WTC11 (cell line): ENCODE measurements at regions not wholly inside any gene's neighbourhood (a gene's known extent, or its start where the extent isn't known, plus 50 kb on each side); places are given as distances from the start of the nearest gene placed in this dataset.

Source experiments
- ARID4B ChIP-seq: sonication (generic); formaldehyde crosslinking; IDR thresholded peaks from 2 replicates; pipeline ENCODE4 v1.8.0; 2023; ENCODE audit warnings: missing genetic modification reagents, mild to moderate bottlenecking, borderline replicate concordance
- ATF6 ChIP-seq: sonication (generic); formaldehyde crosslinking; IDR thresholded peaks from 2 replicates; pipeline ENCODE4 v1.8.1; 2023; ENCODE audit warnings: mild to moderate bottlenecking, missing genetic modification reagents
- CREB1 ChIP-seq: sonication (generic); formaldehyde crosslinking; IDR thresholded peaks from 2 replicates; pipeline ENCODE4 v1.8.0; 2023; ENCODE audit warnings: mild to moderate bottlenecking, missing genetic modification reagents
- CREM ChIP-seq: sonication (generic); formaldehyde crosslinking; IDR thresholded peaks from 2 replicates; pipeline ENCODE4 v1.8.1; 2022; ENCODE audit warnings: mild to moderate bottlenecking, missing genetic modification reagents, moderate library complexity
- CTCF ChIP-seq: fragments of 200-600 bp; IDR thresholded peaks from 2 replicates; pipeline ENCODE4 v1.8.0; 2022; ENCODE audit warnings: antibody characterized with exemption
- FOXJ3 ChIP-seq: sonication (generic); formaldehyde crosslinking; IDR thresholded peaks from 2 replicates; pipeline ENCODE4 v1.9.0; 2021; ENCODE audit warnings: missing genetic modification reagents, mild to moderate bottlenecking, borderline replicate concordance
- IRF2 ChIP-seq: sonication (generic); formaldehyde crosslinking; IDR thresholded peaks from 2 replicates; pipeline ENCODE4 v1.8.0; 2022; ENCODE audit warnings: low read depth, missing genetic modification reagents, borderline replicate concordance
- NFYB ChIP-seq: sonication (generic); formaldehyde crosslinking; conservative IDR thresholded peaks from 2 replicates; pipeline ENCODE4 v1.8.0; 2022; ENCODE audit warnings: low read depth, missing genetic modification reagents
- NR3C1 ChIP-seq: sonication (generic); formaldehyde crosslinking; conservative IDR thresholded peaks from 2 replicates; pipeline ENCODE4 v1.8.1; 2023; ENCODE audit warnings: low read depth, mild to moderate bottlenecking, missing genetic modification reagents
- PRDM15 ChIP-seq: sonication (generic); formaldehyde crosslinking; IDR thresholded peaks from 2 replicates; pipeline ENCODE4 v1.8.0; 2022; ENCODE audit warnings: missing genetic modification reagents
- USF2 ChIP-seq: sonication (generic); formaldehyde crosslinking; IDR thresholded peaks from 2 replicates; pipeline ENCODE4 v1.8.1; 2023; ENCODE audit warnings: mild to moderate bottlenecking, missing genetic modification reagents, moderate library complexity
- ZBTB21 ChIP-seq: sonication (generic); formaldehyde crosslinking; IDR thresholded peaks from 2 replicates; pipeline ENCODE4 v1.8.1; 2023; ENCODE audit warnings: mild to moderate bottlenecking, missing genetic modification reagents, borderline replicate concordance
- ZNF416 ChIP-seq: fragments of 250-450 bp; sonication (Bioruptor Pico); IDR thresholded peaks from 2 replicates; pipeline ENCODE4 v1.9.0; 2021; ENCODE audit warnings: mild to moderate bottlenecking, inconsistent platforms

- TF ChIP-seq CTCF (no peak), NFYB (CRISPR knock-in tag) (no peak), NR3C1 (CRISPR knock-in tag) (no peak), USF2 (CRISPR knock-in tag) (no peak), ZBTB21 (CRISPR knock-in tag) (no peak), CREB1 (CRISPR knock-in tag) (no peak), PRDM15 (no peak), ARID4B (CRISPR knock-in tag) (no peak), ZNF416 (no peak), CREM (CRISPR knock-in tag) (no peak), IRF2 (CRISPR knock-in tag) (no peak), ATF6 (CRISPR knock-in tag) (no peak), FOXJ3 (CRISPR knock-in tag) (no peak)
These were observed 81.9 kb downstream of the ATP1A1 start for GRCh38 chr1:116454940-116455339.
